Suprapubic skin (tissue), 4 donors: ENCODE measurements at regions not wholly inside any gene's neighbourhood (a gene's known extent, or its start where the extent isn't known, plus 50 kb on each side); places are given as distances from the start of the nearest gene placed in this dataset.

Experiments
- CTCF ChIP-seq, 2 donors: fragments of 200-600 bp in 1 of 2; fragments of 450-650 bp in 1 of 2; sonication (generic) in 1 of 2; IDR thresholded peaks; one replicate each; pipeline ENCODE4 v1.5.1; 2016 to 2019; ENCODE audit warnings: antibody characterized with exemption in 2 of 2, mild to moderate bottlenecking in 1 of 2, moderate library complexity in 1 of 2
- EP300 ChIP-seq: sonication (generic); formaldehyde crosslinking; IDR thresholded peaks from one replicate; pipeline ENCODE4 v1.6.1; 2017; ENCODE audit warnings: antibody characterized with exemption
- POLR2A ChIP-seq, 2 donors: fragments of 450-650 bp; IDR thresholded peaks; one replicate each; pipeline ENCODE4 v1.6.1; 2017; ENCODE audit warnings: antibody characterized with exemption in 2 of 2, mild to moderate bottlenecking in 2 of 2, moderate library complexity in 2 of 2
- POLR2AphosphoS5 ChIP-seq, 3 donors: sonication (generic); formaldehyde crosslinking; IDR thresholded peaks; one replicate each; pipeline ENCODE4 v1.6.1; 2017; ENCODE audit warnings: antibody characterized with exemption in 3 of 3

GRCh38 chr3:141429371-141430035, 57.3 kb upstream of the RASA2 start:
- TF ChIP-seq POLR2AphosphoS5 (IDR thresholded peaks at IDR 0.05) (no peak), CTCF (IDR thresholded peaks at IDR 0.05) (no peak), EP300 (no peak), POLR2A (IDR thresholded peaks at IDR 0.05) (no peak)
